Bronchial epithelial cell (primary cell): ENCODE measurements at regions not wholly inside any gene's neighbourhood (a gene's known extent, or its start where the extent isn't known, plus 50 kb on each side); places are given as distances from the start of the nearest gene placed in this dataset.

Experiments
- DNase-seq: peaks from one replicate; pipeline ENCODE4 v3.0.0-alpha.2; 2010; ENCODE audit warnings: low read depth
- FAIRE-seq: peaks from 2 replicates; lab custom pipeline; 2011; peaks lifted over from hg19 to GRCh38; lab: Jason Lieb, UNC
- H3K27me3 ChIP-seq: 2 replicates; pipeline ENCODE4 v1.5.1; 2011; ENCODE audit warnings: low read length; ENCODE audit not compliant: control insufficient read depth, insufficient read depth
- H3K36me3 ChIP-seq: 2 replicates; pipeline ENCODE4 v1.5.1; 2011; ENCODE audit warnings: low read length; ENCODE audit not compliant: control insufficient read depth, insufficient read depth
- H3K4me3 ChIP-seq: 2 replicates; pipeline ENCODE4 v1.5.1; 2011; ENCODE audit warnings: mild to moderate bottlenecking, low read depth, low read length, control low read depth
- CTCF ChIP-seq: IDR thresholded peaks from 2 replicates; pipeline ENCODE4 v1.5.1; 2011; ENCODE audit warnings: mild to moderate bottlenecking, moderate library complexity, low read length, control low read depth, inconsistent platforms; ENCODE audit not compliant: insufficient read depth, severe bottlenecking

GRCh38 chr17:79370126-79370525, 240.7 kb downstream of the RBFOX3 start:
- DNase-seq (no peak), FAIRE-seq (no peak)
- Histone ChIP-seq H3K36me3 (no peaks in the 10 kb centered on the region), H3K4me3 (no peak overlapping the region), H3K27me3 (peaks cover 2% of the 10 kb centered on the region)
- no peak for TF ChIP-seq CTCF

GRCh38 chr17:79369532-79369931, 241.3 kb downstream of the RBFOX3 start:
- Histone ChIP-seq H3K27me3 (peaks cover 2% of the 10 kb centered on the region), H3K36me3 (no peaks in the 10 kb centered on the region), H3K4me3 (no peak overlapping the region)
- DNase-seq (no peak), FAIRE-seq (peak; percentile 72)
- no peak for TF ChIP-seq CTCF

- no peak for DNase-seq
- FAIRE-seq = no peak
- no peak overlapping the region for H3K4me3 ChIP-seq
- H3K36me3 ChIP-seq = no peaks in the 10 kb centered on the region
- peaks cover 2% of the 10 kb centered on the region for H3K27me3 ChIP-seq
- TF ChIP-seq CTCF = no peak
Observed at GRCh38 chr17:79369001-79369400, 241.8 kb downstream of the RBFOX3 start.

- Histone ChIP-seq H3K4me3 (no peak overlapping the region), H3K27me3 (peaks cover 2% of the 10 kb centered on the region), H3K36me3 (no peaks in the 10 kb centered on the region)
- TF ChIP-seq CTCF = no peak
- FAIRE-seq (no peak), DNase-seq (no peak)
Observed at GRCh38 chr17:79368521-79368920, 242.3 kb downstream of the RBFOX3 start.

GRCh38 chr17:79366988-79367571, 243.8 kb downstream of the RBFOX3 start:
- DNase-seq = no peak
- no peak for TF ChIP-seq CTCF
- no peak overlapping the region for H3K4me3 ChIP-seq
- FAIRE-seq = no peak
- peaks cover 2% of the 10 kb centered on the region for H3K27me3 ChIP-seq
- no peaks in the 10 kb centered on the region for H3K36me3 ChIP-seq
